ENCODE measurements at regions not wholly inside any gene's neighbourhood (a gene's known extent, or its start where the extent isn't known, plus 50 kb on each side); places are given as distances from the start of the nearest gene placed in this dataset.

DNA sequence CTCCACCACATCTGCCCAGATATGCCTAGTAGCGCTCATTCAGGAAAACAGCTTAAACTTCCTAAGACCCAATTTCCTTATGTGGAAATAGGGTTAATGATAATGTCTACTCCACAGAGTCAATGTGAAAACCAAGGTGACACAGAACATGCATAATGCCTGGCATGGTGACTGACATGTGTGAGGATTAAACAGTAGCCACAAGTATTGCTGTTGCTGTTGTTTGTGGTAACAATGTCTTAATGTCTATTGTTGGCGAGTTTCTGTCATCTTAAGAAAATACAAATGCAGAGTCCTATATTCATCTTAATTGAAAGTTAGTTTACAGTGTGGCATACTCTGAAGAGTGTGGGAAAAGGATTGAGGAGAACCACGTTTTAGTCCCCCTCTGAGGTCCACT, 75.6 kb upstream of the NGF start:
- TF ChIP-seq, protein P1, sequence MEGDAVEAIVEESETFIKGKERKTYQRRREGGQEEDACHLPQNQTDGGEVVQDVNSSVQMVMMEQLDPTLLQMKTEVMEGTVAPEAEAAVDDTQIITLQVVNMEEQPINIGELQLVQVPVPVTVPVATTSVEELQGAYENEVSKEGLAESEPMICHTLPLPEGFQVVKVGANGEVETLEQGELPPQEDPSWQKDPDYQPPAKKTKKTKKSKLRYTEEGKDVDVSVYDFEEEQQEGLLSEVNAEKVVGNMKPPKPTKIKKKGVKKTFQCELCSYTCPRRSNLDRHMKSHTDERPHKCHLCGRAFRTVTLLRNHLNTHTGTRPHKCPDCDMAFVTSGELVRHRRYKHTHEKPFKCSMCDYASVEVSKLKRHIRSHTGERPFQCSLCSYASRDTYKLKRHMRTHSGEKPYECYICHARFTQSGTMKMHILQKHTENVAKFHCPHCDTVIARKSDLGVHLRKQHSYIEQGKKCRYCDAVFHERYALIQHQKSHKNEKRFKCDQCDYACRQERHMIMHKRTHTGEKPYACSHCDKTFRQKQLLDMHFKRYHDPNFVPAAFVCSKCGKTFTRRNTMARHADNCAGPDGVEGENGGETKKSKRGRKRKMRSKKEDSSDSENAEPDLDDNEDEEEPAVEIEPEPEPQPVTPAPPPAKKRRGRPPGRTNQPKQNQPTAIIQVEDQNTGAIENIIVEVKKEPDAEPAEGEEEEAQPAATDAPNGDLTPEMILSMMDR (IDR thresholded peaks at IDR 0.05) = no peak
- no peak for TF ChIP-seq POLR2AphosphoS5 (IDR thresholded peaks at IDR 0.05)
